ENCODE measurements at regions not wholly inside any gene's neighbourhood (a gene's known extent, or its start where the extent isn't known, plus 50 kb on each side); places are given as distances from the start of the nearest gene placed in this dataset.

DNA sequence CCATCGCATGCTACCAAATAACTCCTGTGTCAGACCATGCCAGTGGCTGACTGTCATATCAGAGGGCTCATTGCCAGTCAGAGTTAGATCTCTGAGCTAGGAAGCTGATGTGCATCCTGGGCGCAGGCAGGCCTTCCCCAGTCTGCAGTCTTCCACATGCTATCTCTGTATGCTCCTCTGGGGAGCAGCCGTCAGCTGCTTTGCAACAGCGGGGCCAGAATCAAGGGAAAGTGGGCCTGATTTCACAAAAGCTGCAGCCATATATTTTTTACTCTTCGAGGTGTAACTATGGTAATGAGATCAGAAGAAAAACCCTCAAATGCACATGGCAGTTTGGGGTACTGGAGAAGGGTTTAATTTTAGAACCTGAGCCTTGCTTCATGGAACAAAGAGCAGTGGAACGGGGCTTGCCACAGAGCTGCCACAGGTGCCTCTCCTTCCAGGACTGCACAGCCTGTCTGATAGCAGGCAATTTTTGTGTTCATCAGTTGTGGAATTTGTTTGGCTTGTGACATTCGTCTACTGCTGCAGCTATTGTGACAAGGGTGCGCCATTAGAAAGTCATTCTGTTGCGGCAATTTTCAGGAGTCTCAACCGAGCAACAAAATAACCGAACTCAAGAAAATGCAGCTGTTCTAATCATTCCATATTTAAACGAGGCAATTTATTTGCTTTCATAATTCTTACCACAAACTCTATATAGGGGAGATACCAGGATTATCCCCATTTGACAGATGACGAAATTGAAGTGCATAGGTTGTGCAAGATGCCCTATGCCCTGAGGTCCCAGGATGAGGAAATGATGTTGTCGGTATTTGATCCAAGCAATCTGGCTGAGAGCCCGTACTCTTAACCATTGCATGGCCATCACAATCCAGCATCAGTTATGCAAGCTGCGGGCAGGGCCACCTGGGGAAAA is 109.6 kb upstream of the CYRIA start:
- Histone ChIP-seq H3K79me2 (replicated peaks; ENCODE audit: insufficient read depth) (no peaks in the 10 kb centered on the region), H3K4me1 (ENCODE audit: insufficient read depth) (peaks cover 9% of the 10 kb centered on the region; the same call in 1 of the 2 replicates), H3F3A (replicated peaks; ENCODE audit: low read depth) (no peaks in the 10 kb centered on the region), H3K4me3 (no peak overlapping the region), H3K27ac (ENCODE audit: low read depth) (no peak overlapping the region), H4K20me1 (replicated peaks; ENCODE audit: insufficient read depth) (no peaks in the 10 kb centered on the region), H3K9me2 (ENCODE audit: insufficient read depth) (peaks cover 4% of the 10 kb centered on the region; the same call in 1 of the 2 replicates), H3K4me2 (no peak overlapping the region), H3K27me3 (ENCODE audit: insufficient read depth) (no peaks in the 10 kb centered on the region), H2AFZ (peak overlapping the region; percentile 75), H3K36me3 (ENCODE audit: insufficient read depth) (no peaks in the 10 kb centered on the region; the same call in 1 of the 2 replicates)
- ATAC-seq = peak; percentile 90
- TF ChIP-seq ZNF114 (CRISPR knock-in tag; IDR thresholded peaks at IDR 0.05) (no peak), CTCF (conservative IDR thresholded peaks at IDR 0.05; ENCODE audit: low read depth in 2 of 2) (peak; percentile 51 to 79)
- peaks cover 11% of the 10 kb centered on the region for H3K9me3 Mint-ChIP-seq
- peak; percentile 59 for DNase-seq (ENCODE audit: low spot score)
- H3K4me3 Mint-ChIP-seq = no peak overlapping the region
- H3K36me3 Mint-ChIP-seq (ENCODE audit: low read depth) = peaks cover 4% of the 10 kb centered on the region; the same call in 1 of the 3 replicates
- no peaks in the 10 kb centered on the region for H3K27me3 Mint-ChIP-seq (ENCODE audit: insufficient read depth, low read depth, poor library complexity)
- no peak overlapping the region for H3K27ac Mint-ChIP-seq
- H3K4me1 Mint-ChIP-seq = peaks cover 31% of the 10 kb centered on the region

DNA sequence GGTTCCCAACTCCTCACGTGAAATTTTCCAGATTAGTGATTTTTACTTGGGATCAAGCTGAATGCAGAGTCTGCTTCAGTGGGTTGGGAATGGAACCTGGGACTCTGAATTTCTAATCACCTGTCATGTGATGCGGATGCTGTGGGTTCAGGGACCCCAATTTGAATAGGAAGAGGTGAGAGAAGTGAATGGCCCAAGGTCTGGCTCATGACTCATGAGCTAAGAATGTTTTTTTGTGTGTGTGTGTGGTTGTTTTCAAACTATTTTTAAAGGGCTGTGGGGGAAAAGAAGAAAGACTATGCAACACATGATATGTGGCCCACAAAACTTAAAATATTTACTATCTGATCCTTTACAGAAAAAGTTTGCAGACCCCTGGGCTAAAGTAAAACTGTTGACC is 108.5 kb upstream of the CYRIA start:
- Histone ChIP-seq H3K4me1 (ENCODE audit: insufficient read depth) (peaks cover 9% of the 10 kb centered on the region; the same call in 1 of the 2 replicates), H4K20me1 (replicated peaks; ENCODE audit: insufficient read depth) (no peaks in the 10 kb centered on the region), H3K4me2 (no peak overlapping the region), H3K4me3 (no peak overlapping the region), H3K27ac (ENCODE audit: low read depth) (no peak overlapping the region), H3K27me3 (ENCODE audit: insufficient read depth) (no peaks in the 10 kb centered on the region), H3F3A (replicated peaks; ENCODE audit: low read depth) (no peaks in the 10 kb centered on the region), H2AFZ (no peak overlapping the region), H3K9me2 (ENCODE audit: insufficient read depth) (peaks cover 4% of the 10 kb centered on the region; the same call in 1 of the 2 replicates), H3K36me3 (ENCODE audit: insufficient read depth) (no peaks in the 10 kb centered on the region), H3K79me2 (replicated peaks; ENCODE audit: insufficient read depth) (no peaks in the 10 kb centered on the region)
- DNase-seq (ENCODE audit: low spot score) (peak; percentile 40), ATAC-seq (no peak)
- Mint-ChIP-seq H3K27ac (no peak overlapping the region), H3K27me3 (ENCODE audit: insufficient read depth, low read depth, poor library complexity) (no peaks in the 10 kb centered on the region), H3K36me3 (ENCODE audit: low read depth) (no peaks in the 10 kb centered on the region), H3K4me1 (peaks cover 31% of the 10 kb centered on the region), H3K4me3 (no peak overlapping the region), H3K9me3 (no peaks in the 10 kb centered on the region; the same call in 2 of the 3 replicates)
- TF ChIP-seq CREB1 (CRISPR knock-in tag; IDR thresholded peaks at IDR 0.05; ENCODE audit: low read depth) (no peak), JUNB (IDR thresholded peaks at IDR 0.05; ENCODE audit: unreplicated experiment) (no peak), REST (IDR thresholded peaks at IDR 0.05; ENCODE audit: unreplicated experiment) (no peak)

All from GM23338 (cell line).